ENCODE measurements at regions not wholly inside any gene's neighbourhood (a gene's known extent, or its start where the extent isn't known, plus 50 kb on each side); places are given as distances from the start of the nearest gene placed in this dataset.

- no peak overlapping the region for H3K9ac ChIP-seq (ENCODE audit: low read length)
- no peak overlapping the region for H3K4me3 ChIP-seq (ENCODE audit: low read depth, low read length)
- H3K27ac ChIP-seq (ENCODE audit: low read depth, low read length): no peak overlapping the region
- H3K9me3 ChIP-seq (ENCODE audit: control insufficient read depth, insufficient read depth, low read depth, low read length): peaks cover 6% of the 10 kb centered on the region; the same call in 1 of the 2 replicates
- peaks cover 5% of the 10 kb centered on the region; the same call in 1 of the 2 replicates for H3K4me1 ChIP-seq (ENCODE audit: control insufficient read depth, insufficient read depth, low read length)
- no peaks in the 10 kb centered on the region for H3K36me3 ChIP-seq (ENCODE audit: control insufficient read depth, insufficient read depth, low read length)
- no peaks in the 10 kb centered on the region for H3K27me3 ChIP-seq (ENCODE audit: control insufficient read depth, insufficient read depth, low read length)
Measured at GRCh38 chr2:22329211-22330154, 1055.5 kb upstream of the KLHL29 start.

- no peaks in the 10 kb centered on the region for H3K36me3 ChIP-seq (ENCODE audit: control insufficient read depth, insufficient read depth, low read length)
- H3K4me1 ChIP-seq (ENCODE audit: control insufficient read depth, insufficient read depth, low read length): no peaks in the 10 kb centered on the region
- H3K27me3 ChIP-seq (ENCODE audit: control insufficient read depth, insufficient read depth, low read length): no peaks in the 10 kb centered on the region
- no peaks in the 10 kb centered on the region for H3K9me3 ChIP-seq (ENCODE audit: control insufficient read depth, insufficient read depth, low read depth, low read length)
- H3K27ac ChIP-seq (ENCODE audit: low read depth, low read length): no peak overlapping the region
- no peak overlapping the region for H3K4me3 ChIP-seq (ENCODE audit: low read depth, low read length)
- H3K9ac ChIP-seq (ENCODE audit: low read length): no peak overlapping the region
Measured at GRCh38 chr2:22336414-22336813, 1048.6 kb upstream of the KLHL29 start.

GRCh38 chr2:22340716-22341115 is 1044.3 kb upstream of the KLHL29 start:
- no peaks in the 10 kb centered on the region for H3K27me3 ChIP-seq (ENCODE audit: control insufficient read depth, insufficient read depth, low read length)
- H3K4me1 ChIP-seq (ENCODE audit: control insufficient read depth, insufficient read depth, low read length): no peaks in the 10 kb centered on the region
- H3K27ac ChIP-seq (ENCODE audit: low read depth, low read length): no peak overlapping the region
- no peaks in the 10 kb centered on the region for H3K36me3 ChIP-seq (ENCODE audit: control insufficient read depth, insufficient read depth, low read length)
- no peaks in the 10 kb centered on the region for H3K9me3 ChIP-seq (ENCODE audit: control insufficient read depth, insufficient read depth, low read depth, low read length)
- H3K4me3 ChIP-seq (ENCODE audit: low read depth, low read length): no peak overlapping the region
- H3K9ac ChIP-seq (ENCODE audit: low read length): no peak overlapping the region

GRCh38 chr2:22347306-22347705 is 1037.7 kb upstream of the KLHL29 start:
- H3K27me3 ChIP-seq (ENCODE audit: control insufficient read depth, insufficient read depth, low read length): no peaks in the 10 kb centered on the region
- no peaks in the 10 kb centered on the region for H3K4me1 ChIP-seq (ENCODE audit: control insufficient read depth, insufficient read depth, low read length)
- H3K36me3 ChIP-seq (ENCODE audit: control insufficient read depth, insufficient read depth, low read length): no peaks in the 10 kb centered on the region
- no peak overlapping the region for H3K9ac ChIP-seq (ENCODE audit: low read length)
- no peak overlapping the region for H3K4me3 ChIP-seq (ENCODE audit: low read depth, low read length)
- H3K9me3 ChIP-seq (ENCODE audit: control insufficient read depth, insufficient read depth, low read depth, low read length): no peaks in the 10 kb centered on the region
- H3K27ac ChIP-seq (ENCODE audit: low read depth, low read length): no peak overlapping the region

- H3K4me1 ChIP-seq (ENCODE audit: control insufficient read depth, insufficient read depth, low read length): no peaks in the 10 kb centered on the region
- H3K27me3 ChIP-seq (ENCODE audit: control insufficient read depth, insufficient read depth, low read length): no peaks in the 10 kb centered on the region
- H3K9me3 ChIP-seq (ENCODE audit: control insufficient read depth, insufficient read depth, low read depth, low read length): no peaks in the 10 kb centered on the region
- H3K36me3 ChIP-seq (ENCODE audit: control insufficient read depth, insufficient read depth, low read length): no peaks in the 10 kb centered on the region
- H3K9ac ChIP-seq (ENCODE audit: low read length): no peak overlapping the region
- H3K4me3 ChIP-seq (ENCODE audit: low read depth, low read length): no peak overlapping the region
- H3K27ac ChIP-seq (ENCODE audit: low read depth, low read length): no peak overlapping the region
Measured at GRCh38 chr2:22350621-22351020, 1034.4 kb upstream of the KLHL29 start.

- Histone ChIP-seq H3K27ac (ENCODE audit: low read depth, low read length) (no peak overlapping the region), H3K9me3 (ENCODE audit: control insufficient read depth, insufficient read depth, low read depth, low read length) (no peaks in the 10 kb centered on the region), H3K4me1 (ENCODE audit: control insufficient read depth, insufficient read depth, low read length) (peaks cover 25% of the 10 kb centered on the region), H3K36me3 (ENCODE audit: control insufficient read depth, insufficient read depth, low read length) (no peaks in the 10 kb centered on the region), H3K9ac (ENCODE audit: low read length) (no peak overlapping the region), H3K27me3 (ENCODE audit: control insufficient read depth, insufficient read depth, low read length) (no peaks in the 10 kb centered on the region), H3K4me3 (ENCODE audit: low read depth, low read length) (no peak overlapping the region)
Measured at GRCh38 chr2:22355816-22356433, 1029.1 kb upstream of the KLHL29 start.

- Histone ChIP-seq H3K4me3 (ENCODE audit: low read depth, low read length) (no peak overlapping the region), H3K4me1 (ENCODE audit: control insufficient read depth, insufficient read depth, low read length) (peaks cover 28% of the 10 kb centered on the region), H3K9me3 (ENCODE audit: control insufficient read depth, insufficient read depth, low read depth, low read length) (no peaks in the 10 kb centered on the region), H3K27me3 (ENCODE audit: control insufficient read depth, insufficient read depth, low read length) (no peaks in the 10 kb centered on the region), H3K9ac (ENCODE audit: low read length) (peak overlapping the region; percentile 9), H3K36me3 (ENCODE audit: control insufficient read depth, insufficient read depth, low read length) (no peaks in the 10 kb centered on the region), H3K27ac (ENCODE audit: low read depth, low read length) (no peak overlapping the region)
Measured at GRCh38 chr2:22359071-22359672, 1025.8 kb upstream of the KLHL29 start.

GRCh38 chr2:22360735-22361374 is 1024.1 kb upstream of the KLHL29 start:
- Histone ChIP-seq H3K4me3 (ENCODE audit: low read depth, low read length) (no peak overlapping the region), H3K4me1 (ENCODE audit: control insufficient read depth, insufficient read depth, low read length) (peaks cover 28% of the 10 kb centered on the region), H3K9ac (ENCODE audit: low read length) (no peak overlapping the region), H3K27ac (ENCODE audit: low read depth, low read length) (no peak overlapping the region; the same call in 1 of the 2 replicates), H3K27me3 (ENCODE audit: control insufficient read depth, insufficient read depth, low read length) (no peaks in the 10 kb centered on the region), H3K36me3 (ENCODE audit: control insufficient read depth, insufficient read depth, low read length) (no peaks in the 10 kb centered on the region), H3K9me3 (ENCODE audit: control insufficient read depth, insufficient read depth, low read depth, low read length) (no peaks in the 10 kb centered on the region)

- Histone ChIP-seq H3K27ac (ENCODE audit: low read depth, low read length) (no peak overlapping the region), H3K9me3 (ENCODE audit: control insufficient read depth, insufficient read depth, low read depth, low read length) (no peaks in the 10 kb centered on the region), H3K4me3 (ENCODE audit: low read depth, low read length) (no peak overlapping the region), H3K4me1 (ENCODE audit: control insufficient read depth, insufficient read depth, low read length) (peaks cover 28% of the 10 kb centered on the region), H3K36me3 (ENCODE audit: control insufficient read depth, insufficient read depth, low read length) (no peaks in the 10 kb centered on the region), H3K27me3 (ENCODE audit: control insufficient read depth, insufficient read depth, low read length) (no peaks in the 10 kb centered on the region), H3K9ac (ENCODE audit: low read length) (no peak overlapping the region)
Measured at GRCh38 chr2:22361571-22361970, 1023.4 kb upstream of the KLHL29 start.

GRCh38 chr2:22375096-22375495 is 1009.9 kb upstream of the KLHL29 start:
- H3K4me3 ChIP-seq (ENCODE audit: low read depth, low read length): no peak overlapping the region

More at GRCh38 chr2:22375096-22375495, 1009.9 kb upstream of the KLHL29 start:
- H3K4me1 ChIP-seq (ENCODE audit: control insufficient read depth, insufficient read depth, low read length): peaks cover 4% of the 10 kb centered on the region
- H3K27ac ChIP-seq (ENCODE audit: low read depth, low read length): no peak overlapping the region
- no peaks in the 10 kb centered on the region for H3K36me3 ChIP-seq (ENCODE audit: control insufficient read depth, insufficient read depth, low read length)
- H3K27me3 ChIP-seq (ENCODE audit: control insufficient read depth, insufficient read depth, low read length): no peaks in the 10 kb centered on the region
- H3K9me3 ChIP-seq (ENCODE audit: control insufficient read depth, insufficient read depth, low read depth, low read length): no peaks in the 10 kb centered on the region
- H3K9ac ChIP-seq (ENCODE audit: low read length): no peak overlapping the region

Measured in HUES6 (cell line).